ENCODE measurements at regions not wholly inside any gene's neighbourhood (a gene's known extent, or its start where the extent isn't known, plus 50 kb on each side); places are given as distances from the start of the nearest gene placed in this dataset.

DNA sequence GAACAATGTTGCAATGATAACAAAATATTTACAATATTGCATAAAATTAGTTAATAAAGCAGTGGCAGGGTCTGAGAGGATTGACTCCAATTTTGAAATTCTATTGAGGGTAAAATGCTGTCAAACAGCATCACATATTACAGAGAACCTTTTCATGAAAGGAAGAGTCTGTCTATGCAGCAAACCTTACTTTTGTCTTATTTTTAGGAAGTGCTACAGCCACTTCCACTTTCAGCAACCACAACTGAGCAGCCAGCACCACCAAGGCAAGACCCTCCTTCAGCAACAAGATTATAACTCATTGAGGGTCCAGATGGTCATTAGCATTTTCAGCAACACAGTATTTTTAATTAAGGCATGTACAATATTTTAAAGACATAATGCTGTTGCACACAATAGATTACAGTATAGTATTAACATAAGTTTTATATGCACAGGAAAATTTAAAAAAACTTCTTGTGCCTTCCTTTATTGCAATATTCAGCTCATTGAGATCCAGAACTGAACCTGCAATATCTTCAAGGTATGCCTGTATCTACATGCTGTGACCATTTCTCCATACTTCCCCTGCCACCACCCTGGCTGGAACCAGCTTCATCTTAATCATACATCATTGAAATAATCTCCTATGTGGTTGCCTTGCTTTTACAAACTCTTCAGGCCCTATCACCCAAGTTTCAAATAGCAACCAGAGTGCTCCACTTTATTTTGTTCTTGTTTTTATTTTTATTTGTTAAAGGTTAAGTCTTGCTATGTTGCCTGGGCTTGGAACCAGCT lies 711.2 kb downstream of the KCNA4 start:
- DNase-seq = no peak

DNA sequence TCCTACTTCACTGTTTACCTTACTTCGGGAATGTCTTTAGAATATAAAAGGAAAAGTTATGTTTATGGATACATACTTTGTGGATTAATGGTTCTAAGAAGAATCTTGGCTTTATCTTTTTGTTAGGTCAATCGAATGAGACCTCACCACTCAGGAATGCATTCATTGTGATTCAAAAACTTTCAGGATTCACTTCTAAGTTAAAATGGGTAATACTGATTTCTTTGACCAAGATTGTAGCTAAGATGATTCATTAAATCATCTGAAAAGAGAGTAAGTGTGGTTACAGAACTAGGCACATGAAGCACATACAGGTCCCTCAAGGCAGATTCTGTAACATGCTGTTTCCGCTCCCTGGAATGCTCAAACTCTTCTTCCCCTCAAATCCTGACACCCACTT lies 716.4 kb downstream of the KCNA4 start:
- no peak for DNase-seq

DNA sequence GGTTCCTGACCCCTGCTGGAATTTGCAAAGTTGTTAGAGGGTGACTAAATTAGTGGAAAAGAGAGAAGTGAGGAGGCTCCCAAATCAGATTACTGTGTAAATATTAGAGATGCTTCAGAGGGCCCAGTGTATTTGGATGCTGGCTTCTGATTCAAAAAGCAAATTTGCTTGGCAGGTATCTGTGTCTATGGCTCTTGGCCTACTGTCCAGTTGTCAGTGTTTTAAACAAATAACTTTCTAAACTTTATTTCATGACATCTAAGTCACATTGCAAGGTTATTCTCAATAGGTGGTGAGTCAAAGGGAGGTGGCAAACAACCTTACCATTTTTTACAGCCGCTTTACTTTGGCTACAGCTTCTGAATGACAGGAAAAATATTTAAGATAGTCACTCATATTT lies 720.1 kb downstream of the KCNA4 start:
- DNase-seq = no peak

DNA sequence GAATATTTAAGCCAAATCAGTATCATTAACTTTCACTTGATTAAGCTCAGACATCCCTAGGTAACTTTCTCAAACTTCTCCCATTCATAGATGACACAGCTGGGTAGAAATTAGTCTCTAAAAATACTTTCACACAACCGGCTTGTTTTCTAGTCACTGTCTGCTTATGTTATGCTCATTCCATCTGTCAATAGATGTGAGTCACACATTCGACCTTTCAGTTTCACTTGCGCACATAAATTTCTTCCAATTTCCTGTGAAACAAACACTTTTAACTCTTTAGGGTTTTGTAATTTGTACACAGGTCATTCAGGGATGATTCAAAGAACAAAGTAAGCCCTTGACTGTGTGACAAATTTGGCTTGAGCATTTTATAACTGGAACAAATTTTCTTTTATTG lies 723.0 kb downstream of the KCNA4 start:
- no peak for DNase-seq

DNA sequence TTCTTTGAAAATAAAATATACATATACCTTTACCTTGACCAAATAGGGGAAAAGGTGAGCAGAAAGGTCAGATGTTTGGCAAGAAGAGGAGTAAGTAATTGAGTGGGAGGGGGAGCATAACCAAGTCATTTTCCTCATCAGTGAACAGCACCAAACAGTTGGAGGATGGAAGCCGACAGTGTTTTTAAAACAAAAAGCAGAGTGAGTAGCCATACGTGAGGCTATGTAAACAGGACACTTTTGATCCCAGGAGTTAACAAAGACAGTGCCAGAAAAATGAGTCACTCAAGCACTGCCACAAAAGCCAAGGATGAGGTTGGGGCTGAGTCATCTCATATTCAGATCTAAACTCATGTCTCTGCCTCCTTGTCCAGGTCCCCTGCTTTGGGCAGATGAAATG lies 734.7 kb downstream of the KCNA4 start:
- DNase-seq = no peak

DNA sequence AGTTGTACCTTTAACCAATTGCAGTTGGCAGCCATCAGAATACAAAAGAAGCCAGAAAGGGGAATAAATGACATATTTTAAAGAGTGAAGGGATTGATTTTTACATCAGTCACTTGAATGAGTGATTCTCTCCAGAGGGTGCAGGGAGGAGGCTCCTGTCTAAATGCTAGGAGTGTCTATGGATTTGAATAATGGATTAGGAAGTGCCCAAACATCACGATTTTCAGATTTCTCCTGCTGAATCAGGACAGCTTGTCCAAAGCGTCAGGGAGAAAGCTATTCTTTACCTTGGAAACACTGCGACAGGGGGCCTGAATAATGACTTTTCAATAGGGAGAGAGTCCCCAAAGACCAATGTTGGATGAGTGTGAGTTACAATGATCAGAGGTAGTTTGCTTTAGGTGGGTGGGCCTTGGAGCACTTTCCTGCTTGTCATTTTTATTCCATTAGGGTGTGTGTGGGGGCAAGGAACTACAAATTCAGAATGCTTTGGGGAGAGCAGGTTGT lies 735.5 kb downstream of the KCNA4 start:
- DNase-seq = no peak

DNA sequence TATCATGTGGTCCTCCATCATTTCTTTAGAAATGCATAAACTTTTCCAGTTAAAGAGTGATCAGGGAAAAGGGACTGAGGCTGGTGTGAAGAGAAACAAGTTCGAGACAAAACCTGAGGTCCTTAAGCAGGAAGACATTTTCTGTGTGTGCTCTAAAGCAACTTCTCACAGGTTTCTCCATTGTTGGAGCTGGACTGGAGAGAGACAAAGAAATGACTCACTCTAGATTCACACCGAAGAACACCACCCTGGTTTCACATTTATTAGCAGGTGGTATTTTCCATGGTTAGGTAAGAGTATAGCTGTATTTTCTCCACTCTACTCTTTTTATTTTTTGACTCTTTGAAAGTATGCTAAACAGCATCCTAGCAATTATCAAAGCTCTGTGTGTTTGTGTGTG lies 736.4 kb downstream of the KCNA4 start:
- DNase-seq = no peak

DNA sequence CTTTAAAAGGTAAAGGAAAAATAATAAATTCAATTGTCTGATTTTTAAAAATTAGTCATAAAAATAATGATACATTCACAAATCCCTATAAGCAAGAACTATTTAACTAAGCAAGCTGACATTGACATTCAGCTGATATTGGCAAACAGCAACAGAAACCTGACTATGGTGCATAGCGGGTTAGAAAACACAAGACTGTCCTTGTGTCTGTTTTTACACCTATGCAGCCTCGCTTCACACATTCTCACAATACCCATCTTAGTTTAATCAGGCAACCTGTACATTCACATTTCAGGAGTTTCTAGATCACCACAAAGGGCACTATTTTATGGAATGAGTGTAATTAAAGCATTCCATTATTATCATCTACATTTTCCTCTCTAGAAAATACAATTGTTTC lies 737.1 kb downstream of the KCNA4 start:
- DNase-seq = no peak

DNA sequence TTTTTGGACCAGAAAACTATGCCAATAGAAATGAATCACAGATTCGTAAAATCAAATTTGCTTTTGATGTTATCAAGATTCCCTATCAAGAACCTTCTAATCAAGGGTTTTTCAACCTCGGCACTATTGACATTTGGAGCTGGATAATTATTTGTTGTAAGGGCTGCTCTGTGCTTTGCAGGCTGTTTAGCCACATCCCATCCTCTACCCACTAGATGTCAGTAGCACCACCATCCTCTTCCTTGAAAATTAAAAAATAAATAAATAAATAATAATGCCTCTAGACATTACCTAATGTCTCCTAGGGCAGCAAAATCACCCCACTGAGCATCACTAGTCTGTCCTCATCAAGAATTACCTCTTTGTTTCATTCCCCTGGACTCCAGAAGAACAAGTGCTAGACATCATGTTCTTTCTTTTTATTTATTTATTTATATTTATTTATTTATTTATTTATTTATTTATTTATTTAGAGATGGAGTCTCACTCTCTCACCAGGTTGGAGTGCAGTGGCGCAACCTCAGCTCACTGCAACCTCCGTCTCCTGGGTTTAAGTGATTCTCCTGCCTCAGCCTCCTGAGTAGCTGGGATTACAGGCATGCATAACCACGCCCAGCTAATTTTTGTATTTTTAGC lies 744.7 kb downstream of the KCNA4 start:
- no peak for DNase-seq

DNA sequence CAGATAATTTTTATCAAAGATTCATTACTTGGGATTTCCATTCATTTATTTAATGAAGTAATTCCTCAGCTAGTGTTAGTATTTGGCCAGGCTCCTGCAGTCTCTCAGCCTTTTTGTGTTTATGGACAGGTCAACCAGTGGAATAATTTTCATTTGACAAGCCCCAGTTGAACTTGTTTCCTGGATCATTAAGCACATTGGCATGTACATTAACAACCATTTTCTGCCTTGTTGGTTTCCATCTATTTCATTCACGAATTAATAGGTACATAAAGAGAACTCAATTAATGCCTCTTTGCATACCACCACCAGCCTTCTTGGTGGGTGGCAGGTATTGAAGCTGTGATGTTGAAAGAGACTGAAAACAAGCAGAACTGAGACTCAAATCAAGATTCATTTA lies 745.2 kb downstream of the KCNA4 start:
- no peak for DNase-seq

DNA sequence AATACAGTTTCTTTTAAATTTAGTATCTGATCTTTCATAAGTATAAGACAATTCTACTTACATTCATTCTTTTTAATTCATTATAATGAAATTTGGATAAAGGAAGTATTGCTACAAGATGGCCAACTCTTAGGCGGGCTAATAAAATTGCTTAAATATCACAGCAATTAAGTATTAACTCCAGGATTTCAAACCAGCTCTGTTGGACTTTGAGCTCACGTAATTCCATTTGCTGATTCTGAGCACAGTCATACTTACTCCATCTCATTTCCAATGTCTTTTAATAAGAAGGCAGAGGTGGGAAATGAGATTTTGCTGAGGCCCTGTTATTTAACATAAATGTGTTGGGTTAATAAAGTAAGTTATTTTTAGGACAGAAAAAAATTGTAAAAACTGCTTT lies 748.1 kb downstream of the KCNA4 start:
- no peak for DNase-seq

DNA sequence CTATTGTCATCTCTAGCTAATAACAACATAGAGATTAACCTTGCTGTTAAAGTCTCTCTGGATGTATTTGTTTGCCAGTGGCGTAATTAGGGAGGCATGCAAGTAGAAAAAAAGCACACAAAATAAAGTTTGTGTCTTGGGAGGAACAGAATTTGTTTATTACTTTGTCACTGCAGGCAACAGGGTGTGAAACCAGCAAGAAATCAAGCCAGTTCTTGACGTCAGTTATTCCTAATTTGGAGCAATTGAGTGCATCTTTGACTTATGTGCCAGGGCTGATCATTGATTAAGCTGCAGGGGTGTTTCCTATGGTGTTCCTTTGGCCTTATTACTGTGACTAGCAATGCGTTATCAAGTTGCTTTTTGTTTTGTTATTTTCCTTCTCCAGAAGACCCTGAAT lies 751.0 kb downstream of the KCNA4 start:
- no peak for DNase-seq

DNA sequence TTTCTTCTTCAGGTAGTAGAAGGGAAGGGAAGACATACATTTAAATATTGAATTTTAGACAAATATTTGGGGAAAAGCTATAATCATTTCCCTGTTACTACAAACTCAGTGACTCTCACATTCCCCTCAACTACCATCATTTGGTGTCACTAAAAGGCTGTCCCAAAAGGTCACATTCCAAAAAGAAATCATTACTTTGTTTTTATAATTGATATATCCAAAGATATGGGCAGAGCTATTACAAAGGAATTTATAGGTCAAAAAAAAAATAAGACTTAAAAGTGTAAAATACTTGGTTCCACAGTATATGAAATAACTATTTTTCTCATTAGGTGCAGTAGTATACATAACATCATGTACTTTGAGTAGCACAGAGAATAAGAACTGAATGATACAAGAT lies 751.4 kb downstream of the KCNA4 start:
- no peak for DNase-seq

DNA sequence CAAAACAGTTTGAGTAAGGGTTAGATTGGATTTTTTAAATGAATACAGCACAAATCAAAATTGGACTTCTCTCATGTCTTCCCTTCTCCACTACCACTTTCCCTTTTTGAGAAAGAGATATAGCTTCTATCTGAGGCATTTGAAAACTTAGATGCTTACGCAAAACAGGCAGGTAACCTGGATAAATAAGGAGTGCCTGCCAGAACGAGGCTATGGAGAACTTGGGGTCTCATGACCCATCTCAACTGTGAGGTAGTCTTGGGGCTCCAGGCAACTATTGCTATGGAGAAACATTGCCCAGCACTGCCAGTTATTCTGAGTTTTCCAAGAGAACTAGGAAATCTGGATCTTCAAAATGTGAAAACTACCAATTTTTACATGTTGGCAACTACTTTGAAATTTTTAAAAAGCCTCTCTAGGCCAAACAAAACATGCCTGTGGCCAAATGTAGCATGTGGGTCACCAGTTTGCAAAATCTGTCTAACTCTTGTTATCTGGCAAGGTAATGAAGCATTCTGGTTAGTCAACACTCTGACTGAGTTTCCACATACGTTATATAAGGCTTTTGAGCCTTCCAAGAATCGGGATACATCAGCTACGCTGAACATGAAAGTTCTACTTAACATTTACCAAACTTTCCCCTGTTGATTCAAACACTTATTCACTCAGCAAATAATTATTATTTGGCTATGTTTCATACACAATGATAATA lies 752.7 kb downstream of the KCNA4 start:
- DNase-seq = no peak

DNA sequence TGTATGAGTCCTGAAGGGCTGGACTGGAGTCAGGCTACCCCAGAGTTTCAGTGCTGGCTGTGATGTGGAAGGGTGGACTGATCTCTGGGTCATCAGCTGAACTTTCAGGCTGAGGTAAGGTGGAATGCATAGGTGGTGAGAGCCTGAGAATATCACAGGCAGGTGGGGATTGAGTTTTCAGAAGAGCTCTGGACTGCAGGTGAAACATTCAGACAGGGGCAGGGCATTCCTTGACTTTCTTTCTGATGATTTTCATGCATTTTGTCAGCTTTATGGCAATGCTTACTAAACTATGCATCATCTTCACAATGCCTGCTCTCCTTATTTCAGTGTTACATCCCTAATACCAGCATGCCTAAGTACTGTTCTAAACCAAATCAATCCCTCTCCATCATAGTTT lies 755.0 kb downstream of the KCNA4 start:
- no peak for DNase-seq

DNA sequence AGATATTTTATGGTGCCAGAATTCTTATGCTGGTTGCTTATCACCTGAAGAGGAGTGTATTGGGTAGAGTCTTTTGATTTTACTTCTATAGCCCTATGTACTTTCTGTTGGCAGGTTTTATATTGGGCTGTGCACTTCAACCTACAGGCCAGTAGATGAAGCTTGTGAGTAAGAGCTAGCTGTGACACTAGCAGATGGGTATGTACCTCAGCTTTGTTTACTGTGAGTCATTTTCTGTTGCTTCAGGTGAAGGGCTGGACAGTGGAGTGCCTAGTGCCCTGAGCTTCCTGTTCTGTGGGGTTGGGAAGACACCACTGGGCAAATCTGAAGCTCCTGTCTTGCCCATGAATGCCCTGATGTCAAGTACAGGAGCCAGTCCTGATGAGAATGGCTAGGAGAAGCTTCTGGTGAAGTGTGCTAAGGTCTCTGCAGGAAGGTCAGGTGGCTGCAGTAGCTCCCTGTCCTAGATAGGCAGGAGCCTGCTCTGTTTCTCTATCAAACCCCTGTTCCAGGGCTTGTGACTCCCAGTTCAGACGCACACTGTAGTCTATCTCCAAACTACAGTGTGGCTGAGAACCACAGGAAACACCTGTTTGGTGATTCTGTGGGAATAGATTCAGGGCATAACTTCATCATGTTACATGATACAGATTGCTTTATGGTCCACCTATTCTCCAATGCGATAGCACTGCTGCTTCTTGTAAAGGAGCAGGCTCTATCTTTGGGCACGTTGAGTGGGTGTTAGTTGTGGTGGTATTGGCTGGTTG lies 755.7 kb downstream of the KCNA4 start:
- no peak for DNase-seq

DNA sequence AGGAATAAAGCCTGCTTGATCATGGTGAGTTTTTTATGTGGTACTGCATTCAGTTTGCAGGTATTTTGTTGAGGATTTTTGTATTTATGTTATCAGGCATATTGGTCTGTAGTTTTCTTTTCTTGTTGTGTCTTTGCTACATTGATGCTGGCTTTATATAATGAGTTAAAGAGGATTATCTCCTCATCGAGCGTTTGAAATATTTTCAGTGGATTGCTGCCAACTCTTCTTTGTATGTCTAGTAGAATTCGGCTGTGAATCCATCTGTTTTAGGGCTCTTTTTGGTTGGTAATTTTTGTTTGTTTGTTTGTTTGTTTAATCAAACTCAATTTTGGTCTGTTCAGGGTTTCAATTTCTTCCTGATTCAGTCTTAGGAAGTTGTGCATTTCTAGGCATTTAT lies 758.4 kb downstream of the KCNA4 start:
- no peak for DNase-seq

DNA sequence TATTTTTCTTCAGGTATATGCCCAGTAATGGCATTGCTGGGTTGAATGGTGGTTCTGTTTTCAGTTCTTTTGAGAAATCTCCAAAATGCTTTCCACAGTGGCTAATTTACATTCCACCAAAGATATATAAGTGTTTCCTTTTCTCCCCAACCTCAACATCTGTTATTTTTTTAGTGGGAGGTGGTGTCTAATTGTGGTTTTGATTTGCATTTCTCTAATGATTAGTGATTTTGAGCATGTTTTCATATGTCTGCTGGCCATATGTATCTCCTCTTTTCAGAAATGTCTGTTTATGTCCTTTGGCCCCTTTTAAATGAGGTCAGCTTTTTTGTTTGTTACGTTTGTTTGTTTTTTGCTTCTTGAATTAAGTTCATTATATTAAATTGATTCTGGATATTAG lies 760.2 kb downstream of the KCNA4 start:
- DNase-seq = no peak

DNA sequence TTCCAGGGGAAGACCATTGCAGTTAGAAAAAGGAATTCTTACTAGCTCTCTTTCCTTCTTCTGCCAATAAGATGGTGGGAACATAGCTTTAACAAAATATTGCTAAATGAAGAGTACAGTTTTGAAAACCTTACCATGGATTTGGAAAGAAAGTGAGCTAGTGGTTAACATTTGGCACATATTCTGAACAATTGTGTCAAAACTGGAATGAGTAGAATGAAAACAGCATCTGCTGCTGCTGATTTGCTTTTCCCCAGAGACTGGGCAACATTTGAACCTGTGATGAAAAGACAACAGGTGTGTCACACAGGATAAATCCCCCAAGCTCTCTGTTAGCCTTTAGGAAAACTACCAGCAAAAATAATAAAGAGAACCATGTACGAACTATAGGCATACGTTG lies 761.4 kb downstream of the KCNA4 start:
- DNase-seq = no peak

DNA sequence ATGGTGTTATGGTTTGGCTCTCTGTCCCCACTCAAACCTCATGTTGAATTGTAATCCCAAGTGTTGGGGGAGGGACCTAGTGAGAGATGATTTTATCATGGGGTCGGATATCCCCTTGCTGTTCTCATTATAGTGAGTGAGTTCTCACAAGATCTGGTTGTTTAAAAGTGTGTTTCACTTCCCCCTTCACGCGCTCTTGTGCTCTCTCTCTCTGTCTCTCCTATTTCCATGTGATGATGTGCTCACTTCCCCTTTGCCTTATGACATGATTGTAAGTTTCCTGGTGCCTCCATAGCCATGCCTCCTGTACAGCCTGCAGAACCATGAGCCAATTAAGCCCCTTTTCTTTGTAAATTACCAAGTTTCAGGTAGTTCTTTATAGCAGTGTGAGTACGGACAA lies 765.1 kb downstream of the KCNA4 start:
- no peak for DNase-seq

DNA sequence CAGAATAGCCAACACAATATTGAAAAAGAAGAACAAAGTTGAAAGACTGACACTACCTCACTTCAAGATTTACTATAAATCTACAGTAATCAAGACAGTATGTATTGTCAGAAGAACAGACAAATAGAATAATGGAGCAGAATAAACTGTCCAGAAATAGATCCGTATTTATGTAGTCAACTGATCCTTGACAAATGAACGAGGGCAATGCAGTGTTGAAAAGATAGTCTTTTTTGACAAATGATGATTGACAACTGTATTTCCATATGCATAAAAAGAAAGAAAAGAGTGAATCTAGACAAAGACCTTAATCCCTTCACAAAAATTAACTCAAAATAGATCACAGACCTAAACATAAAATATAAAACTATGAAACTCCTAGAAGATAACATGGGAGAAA lies 767.1 kb downstream of the KCNA4 start:
- DNase-seq = no peak

DNA sequence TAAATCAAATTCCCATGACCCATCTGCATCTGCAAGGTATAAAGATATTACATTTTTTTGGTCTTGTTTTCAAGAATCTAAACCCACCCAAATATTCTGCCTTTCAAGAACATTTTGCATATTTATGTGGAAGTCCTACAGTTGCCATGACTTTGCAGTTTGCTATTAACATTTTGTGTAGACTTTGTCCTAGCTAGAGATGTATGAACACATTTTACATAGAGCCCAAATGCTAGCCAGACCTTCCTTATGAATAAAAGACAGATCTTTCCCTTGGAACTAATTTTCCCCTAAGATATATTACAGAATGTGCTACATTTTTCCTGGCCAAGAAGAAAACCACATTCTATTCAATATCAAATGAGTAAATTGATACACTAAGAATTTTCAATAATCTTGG lies 772.5 kb downstream of the KCNA4 start:
- DNase-seq = no peak

DNA sequence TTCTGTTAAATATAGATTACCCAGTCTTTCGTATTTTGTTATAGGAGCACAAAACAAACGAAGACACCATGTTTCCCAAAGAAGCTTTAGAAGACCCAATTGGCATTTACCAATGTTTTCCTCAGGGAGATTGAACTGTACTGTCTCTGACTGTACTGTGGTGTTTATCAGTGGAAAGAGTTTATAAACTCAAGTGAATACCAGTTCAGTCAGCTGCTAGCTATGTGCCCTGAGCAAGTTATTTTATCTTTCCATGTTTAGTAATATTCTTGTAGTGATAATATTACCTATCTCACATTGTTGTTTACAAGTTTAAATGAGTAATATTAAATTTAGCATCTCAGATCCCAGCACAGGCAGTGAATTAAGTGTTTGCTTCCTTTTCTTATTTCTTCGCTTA lies 773.2 kb downstream of the KCNA4 start:
- DNase-seq = no peak
